ENCODE measurements at regions not wholly inside any gene's neighbourhood (a gene's known extent, or its start where the extent isn't known, plus 50 kb on each side); places are given as distances from the start of the nearest gene placed in this dataset.

DNA sequence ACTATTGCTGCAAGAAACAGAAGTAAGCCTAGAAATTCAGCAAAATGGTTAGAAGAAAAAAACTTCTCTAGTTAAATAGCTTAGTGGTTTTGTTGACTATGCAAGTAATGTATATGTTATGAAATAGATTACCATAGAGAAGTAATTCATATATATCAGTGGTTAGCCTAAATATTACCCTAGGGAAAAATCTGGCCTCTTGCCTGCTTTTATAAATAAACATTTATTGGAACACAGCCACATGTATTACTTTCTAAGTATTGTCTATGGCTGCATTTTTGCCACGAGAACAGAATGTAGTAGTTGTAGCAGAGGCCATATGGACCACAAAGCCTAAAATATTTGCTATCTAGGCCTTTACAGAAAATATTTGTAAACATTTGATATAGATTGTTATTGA lies 1471.7 kb upstream of the PRR20A start:
- no peak for DNase-seq (ENCODE audit: low read depth)

DNA sequence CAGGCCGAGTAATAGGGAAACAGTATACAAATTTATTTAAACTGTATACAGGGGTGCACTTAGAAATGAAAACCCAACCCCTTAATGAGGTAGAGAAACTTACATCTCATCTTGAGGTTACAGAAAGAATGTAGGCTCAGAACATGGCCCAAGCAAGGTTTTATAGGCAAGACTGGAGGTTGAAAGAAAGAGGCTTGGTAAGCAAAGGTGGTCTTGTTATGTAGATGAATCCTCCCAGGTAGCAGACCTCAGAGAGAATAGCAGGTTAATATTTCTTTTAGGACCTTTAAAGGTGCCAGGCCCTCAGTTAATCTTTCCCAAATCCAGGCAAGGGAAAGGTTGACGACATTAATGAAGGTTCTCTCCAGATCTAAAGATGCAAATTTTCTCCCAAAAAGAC lies 1466.8 kb upstream of the PRR20A start:
- no peak for DNase-seq (ENCODE audit: low read depth)

DNA sequence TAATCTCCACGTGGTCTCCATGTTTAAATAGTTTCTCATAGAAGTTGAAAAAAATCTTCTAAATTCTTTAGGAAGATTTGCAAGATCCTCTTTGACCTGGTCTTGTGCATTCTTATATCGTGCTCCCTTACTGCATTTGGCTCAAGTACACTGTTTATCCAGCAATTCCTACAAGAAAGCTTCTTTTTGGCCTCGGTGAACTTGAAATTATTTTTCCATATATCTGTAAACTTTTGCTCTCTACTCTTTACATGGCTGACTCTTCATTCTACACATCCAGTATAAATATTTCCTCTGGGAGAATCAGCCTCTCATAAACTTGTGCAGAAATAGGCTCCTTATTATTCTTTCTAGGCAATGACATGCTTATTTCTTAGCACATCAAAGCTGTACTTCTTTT lies 1457.9 kb upstream of the PRR20A start:
- DNase-seq (ENCODE audit: low read depth), result no peak

DNA sequence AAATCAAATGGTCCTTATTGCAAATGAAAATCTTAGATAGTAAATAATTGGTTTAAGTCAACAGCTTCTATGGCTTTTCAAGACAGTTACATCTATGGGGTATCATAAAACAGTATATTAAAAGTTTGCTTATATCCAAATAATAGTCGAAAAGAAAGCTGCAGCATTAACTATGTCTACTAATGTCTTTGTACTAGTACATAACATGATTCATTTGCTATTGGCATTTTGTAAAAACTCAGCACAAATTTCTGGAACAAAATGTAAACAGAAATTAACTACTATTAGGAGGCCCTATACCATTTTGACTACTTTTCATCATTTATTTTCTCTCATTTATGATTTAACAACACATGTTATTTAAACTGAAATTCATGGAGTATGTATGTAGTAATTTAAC lies 1435.2 kb upstream of the PRR20A start:
- no peak for DNase-seq (ENCODE audit: low read depth)

DNA sequence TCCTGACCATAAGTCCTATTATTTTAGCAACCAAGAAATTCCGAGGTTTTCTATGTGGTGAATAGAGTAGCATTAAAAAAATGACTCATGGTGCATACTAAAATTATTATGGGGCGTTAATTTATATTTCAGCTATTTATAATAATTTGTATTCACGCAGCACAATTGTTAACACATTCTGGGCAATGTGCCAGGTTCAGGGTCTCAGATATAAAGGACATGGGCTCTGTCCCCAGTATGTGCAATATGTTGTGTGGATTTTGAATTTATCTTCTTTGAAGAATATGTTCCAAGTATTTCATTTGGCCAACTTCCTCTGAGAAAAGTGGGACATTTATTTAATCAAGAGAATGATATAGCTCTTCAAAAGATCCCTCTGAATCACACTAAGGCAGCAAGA lies 1434.7 kb upstream of the PRR20A start:
- no peak for DNase-seq (ENCODE audit: low read depth)

DNA sequence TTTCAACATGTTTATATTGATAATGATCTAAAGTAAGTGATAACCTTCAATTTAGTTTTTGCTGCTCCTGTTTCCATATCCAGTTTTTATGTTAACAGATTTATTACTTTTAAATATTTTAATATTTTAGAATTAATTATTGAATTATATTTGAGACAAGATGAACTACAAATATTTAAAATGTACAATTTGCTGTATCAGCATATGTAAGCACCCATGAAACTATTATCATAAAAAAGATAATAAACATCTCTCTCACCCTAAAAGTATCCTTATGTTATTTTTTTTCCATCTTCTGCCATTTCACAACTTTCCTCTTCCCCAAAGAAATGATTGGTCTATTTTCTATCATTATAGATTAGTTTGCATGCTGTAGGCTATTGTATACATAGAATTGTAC lies 1426.6 kb upstream of the PRR20A start:
- no peak for DNase-seq (ENCODE audit: low read depth)

DNA sequence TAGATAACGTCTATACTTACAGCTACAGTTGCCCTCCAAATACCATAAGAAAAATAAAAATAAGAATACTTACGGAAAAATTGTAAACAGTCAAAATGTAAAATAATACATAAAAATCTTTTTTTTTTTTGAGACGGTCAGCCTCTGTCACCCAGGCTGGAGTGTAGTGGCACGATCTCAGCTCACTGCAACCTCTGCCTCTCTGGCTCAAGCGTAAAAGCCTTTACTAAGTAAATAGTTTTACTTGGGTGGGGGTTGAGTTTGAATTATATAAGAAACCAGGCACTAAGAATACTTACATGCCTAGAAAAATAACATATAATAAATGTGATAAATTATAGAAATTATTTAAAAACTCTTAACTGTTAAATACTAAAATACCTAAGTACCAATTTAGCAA lies 1413.0 kb upstream of the PRR20A start:
- no peak for DNase-seq (ENCODE audit: low read depth)

DNA sequence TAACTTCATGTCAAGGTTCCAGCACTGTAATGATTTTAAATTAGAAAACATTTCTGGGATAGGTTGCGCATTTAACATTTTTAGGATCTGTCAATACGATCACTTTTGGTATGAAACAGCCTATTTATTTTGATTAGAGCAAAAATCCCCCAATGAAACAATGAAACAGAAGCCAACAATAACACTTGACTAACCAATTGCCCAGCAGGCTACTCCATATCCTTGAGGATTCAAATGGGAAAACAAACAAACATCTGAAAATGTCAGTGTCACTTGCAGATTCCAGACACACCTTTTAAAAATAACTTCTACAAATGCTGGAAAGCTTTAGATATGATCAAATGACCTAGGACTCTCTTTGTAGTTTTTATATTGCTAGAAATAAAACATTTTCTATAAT lies 1412.5 kb upstream of the PRR20A start:
- no peak for DNase-seq (ENCODE audit: low read depth)

DNA sequence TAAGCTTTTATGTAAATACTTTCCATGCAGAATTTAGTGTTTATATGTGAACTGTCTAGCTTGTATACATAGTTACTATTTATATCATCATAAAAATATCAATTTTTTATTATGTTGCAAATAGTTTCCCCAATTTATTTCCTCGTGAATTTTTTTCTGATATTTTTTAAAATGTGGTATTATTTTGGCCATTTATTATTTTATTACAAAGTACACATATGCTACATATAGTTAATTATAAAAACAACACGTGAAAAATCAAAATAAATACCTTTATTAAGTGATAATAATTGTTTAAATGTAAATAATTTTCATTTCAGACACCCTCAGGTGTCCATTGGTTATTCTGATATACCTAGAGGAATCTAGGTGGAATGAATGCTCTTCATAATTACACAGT lies 1394.9 kb upstream of the PRR20A start:
- DNase-seq (ENCODE audit: low read depth), result no peak

DNA sequence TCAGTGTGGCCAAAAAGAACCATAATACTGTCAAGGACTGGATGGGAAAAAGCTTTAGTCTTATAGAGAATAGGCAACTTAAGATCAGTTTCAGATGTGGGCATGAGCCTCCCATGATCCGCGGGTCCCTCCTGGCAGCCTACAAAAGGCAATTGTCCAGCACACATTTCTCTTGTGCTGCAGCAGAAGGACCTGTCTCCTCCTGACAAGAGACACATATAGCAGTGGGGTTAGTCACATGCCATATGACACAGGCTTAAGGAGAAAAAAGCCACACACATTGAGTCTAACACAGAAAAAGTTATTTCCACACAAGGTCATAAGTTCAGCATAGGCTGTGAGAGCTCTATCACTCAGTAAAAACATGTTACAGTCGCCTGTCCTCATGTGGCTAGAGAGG lies 1378.7 kb upstream of the PRR20A start:
- DNase-seq (ENCODE audit: low read depth), result no peak

DNA sequence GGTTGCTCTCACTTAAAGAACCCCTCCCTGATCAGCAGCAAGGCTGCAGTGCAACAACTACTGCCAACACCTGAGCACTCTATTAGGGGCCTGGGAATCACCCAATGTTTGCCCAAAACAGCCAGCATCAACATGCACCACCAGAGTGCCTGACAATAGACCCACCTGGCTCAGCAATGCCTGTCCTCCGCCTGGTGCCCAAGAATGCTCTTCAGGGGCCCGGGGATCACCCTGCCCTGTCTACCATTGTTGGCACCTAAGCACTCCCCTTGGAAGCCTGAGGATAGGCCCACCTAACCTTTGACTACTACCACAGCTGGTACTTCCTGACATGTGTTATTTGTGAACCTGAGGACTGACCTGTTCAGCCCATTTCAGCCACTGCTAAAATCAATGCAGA lies 1363.1 kb upstream of the PRR20A start:
- DNase-seq (ENCODE audit: low read depth), result no peak

DNA sequence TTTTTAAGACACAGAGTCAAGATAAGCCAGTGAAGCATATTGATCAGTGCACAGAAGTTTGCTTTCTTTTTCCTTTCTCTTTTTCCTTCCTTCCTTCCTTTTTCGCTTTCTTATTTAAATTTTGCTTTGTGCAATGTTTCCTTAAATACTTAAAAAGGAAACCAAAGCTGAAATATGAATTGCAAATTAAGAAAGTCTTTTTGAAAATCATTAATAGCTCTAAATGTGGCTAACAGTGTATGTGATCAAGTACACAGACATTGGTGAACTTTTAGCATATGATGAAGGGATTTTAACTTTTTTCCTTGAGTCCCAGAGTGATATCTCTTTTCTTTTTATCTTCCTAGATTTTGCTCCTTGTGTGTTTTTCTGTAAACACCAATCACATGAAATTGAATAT lies 1356.9 kb upstream of the PRR20A start:
- DNase-seq (ENCODE audit: low read depth), result no peak

DNA sequence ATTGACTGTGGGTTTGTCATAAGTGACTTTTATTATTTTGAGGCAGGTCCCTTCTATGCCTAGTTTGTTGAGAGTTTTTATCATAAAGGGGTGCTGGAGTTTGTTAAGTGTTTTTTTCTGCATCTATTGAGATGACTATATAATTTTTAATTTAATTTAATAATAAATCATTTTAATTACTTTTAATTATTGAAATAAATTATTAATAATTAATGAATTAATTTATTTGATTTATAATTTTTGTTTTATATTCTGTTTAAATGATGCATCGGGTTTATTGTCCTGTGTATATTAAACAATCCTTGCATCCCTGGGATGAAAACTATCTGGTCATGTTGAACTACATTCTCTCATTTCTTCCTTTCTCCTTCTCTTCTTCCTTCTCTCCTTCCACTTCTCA lies 1352.2 kb upstream of the PRR20A start:
- DNase-seq (ENCODE audit: low read depth), result no peak

DNA sequence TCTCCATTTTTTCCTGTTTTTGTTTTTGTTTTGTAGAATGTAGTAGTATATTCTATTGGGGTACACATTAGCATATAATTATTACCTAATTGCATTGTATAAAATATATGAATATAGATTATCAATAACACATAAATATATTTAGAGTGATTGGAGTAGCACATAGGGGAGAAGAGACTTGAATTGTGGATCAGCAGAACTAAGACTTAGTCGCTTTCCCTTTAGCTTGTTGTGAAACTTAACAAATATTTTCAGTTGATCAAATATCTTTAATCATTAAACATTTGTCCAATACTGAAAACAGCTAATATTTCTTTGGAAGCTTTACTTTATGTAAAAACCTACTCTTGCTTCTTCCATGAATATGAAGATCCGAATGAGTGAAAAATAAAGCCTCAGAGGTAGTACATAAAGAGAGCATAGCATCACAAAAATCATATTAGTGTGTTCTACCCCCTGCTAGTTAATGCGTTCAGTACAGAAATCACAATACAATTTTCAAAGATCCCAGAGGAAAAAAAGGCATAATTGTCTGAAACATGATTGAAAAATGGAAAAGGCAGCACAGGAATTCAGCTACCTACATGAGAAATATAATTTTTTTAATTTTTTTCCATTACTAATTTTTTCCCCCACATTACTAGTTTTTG lies 1348.0 kb upstream of the PRR20A start:
- no peak for DNase-seq (ENCODE audit: low read depth)

DNA sequence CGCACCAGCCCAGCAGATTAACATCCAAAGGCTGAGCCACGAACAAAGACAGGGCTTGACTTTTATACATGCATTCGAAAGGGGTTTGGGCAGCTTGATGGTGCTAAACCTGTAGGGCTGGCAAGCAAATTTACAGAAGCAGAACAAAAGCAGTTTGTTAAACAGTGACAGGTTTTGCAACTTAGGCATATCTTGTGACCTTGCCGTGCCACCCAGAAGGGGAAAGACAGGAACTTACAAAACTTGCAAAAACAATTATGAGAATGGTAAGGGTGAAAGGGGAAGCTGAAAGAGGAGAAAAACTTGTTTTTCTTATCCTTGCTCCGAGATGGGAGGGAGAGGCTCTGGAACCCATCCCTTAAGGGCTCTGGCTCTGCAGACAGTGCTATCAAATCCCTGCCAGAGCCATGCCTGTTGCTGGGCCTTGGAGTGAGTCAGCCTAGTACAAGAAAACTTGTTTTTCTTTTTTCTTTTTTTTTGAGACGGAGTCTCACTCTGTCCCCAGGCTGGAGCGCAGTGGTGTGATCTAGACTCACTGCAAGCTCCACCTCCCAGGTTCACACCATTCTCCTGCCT lies 1325.2 kb upstream of the PRR20A start:
- no peak for DNase-seq (ENCODE audit: low read depth)

DNA sequence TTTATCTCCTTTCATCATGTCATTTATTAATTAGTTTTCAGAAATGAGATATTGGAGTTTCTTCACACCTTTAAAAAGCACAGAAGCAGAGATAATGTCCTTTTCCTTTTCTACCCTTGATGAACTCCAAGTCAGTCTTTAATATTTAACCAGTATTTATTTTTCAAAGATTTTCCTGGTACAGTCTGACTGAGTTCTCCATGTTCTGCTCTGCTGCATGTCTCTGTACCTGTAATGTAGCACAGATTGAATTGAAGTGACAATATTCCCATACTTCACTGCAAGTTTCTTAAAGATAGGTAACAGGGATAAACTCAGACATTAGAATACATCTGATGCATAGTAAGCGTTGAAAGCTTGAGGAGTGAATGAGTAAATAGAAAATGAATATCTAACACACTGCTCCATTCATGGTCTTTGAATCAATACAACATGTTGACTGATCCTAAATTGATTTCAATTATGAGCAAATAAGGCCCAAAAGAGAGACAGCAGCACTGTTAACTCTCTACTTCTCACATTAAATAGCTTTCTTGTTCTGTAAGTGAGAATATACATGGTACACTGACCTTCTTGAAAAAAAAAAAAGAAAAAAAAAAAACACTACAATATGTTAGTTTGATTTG lies 1323.6 kb upstream of the PRR20A start:
- no peak for DNase-seq (ENCODE audit: low read depth)

DNA sequence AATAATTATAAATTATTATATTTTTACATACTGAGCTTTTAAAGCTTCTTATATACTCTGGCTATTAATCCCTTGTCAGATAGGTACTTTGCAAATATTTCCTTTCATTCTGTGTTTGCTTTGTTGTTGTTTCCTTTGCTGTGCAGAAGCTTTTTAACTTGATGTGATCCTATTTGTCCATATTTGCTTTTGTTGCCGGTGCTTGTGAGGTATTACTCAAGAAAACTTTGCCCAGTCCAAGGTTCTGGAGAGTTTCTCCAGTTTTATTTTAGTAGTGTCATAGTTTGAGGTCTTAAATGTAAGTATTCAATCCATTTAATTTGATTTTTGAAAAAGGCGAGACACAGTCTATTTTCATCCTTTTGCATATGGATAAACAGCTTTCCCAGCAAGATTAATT lies 1319.9 kb upstream of the PRR20A start:
- DNase-seq (ENCODE audit: low read depth), result no peak

DNA sequence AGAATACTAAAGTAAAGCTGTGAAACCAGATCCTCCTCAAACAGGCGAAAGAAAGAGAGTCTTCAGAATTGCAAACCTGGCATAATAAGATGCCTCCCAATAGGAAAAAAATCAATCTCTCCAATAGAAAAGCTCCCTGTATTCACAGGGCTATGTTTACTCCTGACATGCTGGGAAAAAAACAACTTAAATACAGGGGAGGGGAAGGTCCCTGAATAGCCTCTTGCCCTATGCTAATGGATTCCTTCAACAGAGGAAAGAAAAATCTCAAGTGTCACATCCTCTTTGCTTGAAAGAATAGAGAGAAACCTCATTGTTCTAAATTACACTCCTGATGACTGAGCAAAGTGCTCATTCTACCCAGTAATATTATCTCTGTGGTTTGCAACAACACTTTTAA lies 1271.1 kb upstream of the PRR20A start:
- DNase-seq (ENCODE audit: low read depth), result no peak

DNA sequence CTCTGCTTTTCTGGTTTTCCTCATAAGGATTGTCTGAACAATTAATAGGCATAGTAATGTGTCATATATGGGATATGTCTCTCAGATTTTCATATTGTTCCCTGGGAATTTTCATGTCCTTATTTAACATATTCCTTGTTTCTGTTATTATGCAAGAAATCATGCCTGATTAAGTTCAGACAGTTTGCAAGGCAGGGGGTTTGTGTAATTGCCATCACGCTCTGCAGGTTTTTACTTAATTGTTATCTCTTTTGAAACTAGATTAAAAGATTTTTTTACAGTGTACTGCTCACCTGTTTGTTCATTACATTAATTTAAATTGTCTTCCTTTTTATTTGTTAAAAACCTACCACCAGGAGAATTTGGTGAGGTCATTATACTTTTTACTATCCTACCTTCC lies 1253.2 kb upstream of the PRR20A start:
- DNase-seq (ENCODE audit: low read depth), result no peak

DNA sequence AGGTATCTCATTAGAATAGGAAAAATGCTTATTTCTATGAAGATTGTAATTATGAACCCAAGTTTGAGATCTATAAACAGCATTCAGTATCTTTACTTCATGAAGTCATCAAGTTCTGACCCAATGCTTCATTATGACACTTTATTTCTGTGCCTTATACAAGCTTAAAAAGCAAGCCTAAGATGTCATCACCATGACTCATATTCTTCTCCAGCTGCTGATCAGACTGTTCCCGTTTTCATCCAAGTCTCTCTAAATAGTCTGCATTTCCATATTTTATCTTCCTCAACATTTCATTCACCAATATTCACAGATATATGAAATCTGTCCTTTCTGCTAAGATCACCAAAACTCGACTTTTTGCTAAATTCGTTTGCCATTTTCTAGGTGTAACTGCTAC lies 1247.2 kb upstream of the PRR20A start:
- DNase-seq (ENCODE audit: low read depth), result no peak

DNA sequence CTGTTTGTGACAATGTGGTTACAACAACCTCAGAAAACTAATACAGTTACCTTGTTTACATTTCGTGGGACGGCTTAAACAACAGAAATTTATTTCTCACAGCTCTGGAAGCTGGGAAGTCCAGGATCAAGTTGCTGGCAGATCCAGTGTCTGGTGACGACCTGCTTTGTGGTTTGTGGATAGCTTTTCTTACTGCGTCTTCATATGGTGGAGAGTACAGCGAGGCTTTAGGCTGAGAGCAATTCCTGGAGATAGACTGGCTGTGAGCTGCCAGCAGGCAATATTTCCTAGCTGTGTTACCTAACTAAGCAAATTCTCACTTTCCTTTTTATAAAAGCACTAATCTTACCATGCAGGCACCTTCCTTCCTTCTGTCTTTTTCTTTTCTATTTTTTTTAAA lies 1203.5 kb upstream of the PRR20A start:
- DNase-seq (ENCODE audit: low read depth), result no peak

DNA sequence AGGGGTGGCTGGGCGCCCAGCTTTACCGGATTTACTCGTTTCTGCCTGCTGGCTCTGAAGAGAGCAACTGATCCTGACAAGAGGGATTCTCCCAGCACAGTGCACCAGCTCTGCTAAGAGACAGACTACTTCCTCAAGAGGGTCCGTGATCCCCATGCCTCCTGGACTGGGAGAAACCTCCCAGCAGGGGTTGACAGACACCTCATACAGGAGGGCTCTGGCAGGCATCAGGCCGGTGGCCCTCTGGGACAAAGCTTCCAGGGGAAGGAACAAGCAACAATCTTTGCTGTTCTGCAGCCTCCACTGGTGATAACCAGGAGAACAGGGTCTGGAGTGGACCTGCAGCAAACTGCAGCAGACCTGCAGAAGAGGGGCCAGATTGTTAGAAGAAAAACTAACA lies 1192.5 kb upstream of the PRR20A start:
- no peak for DNase-seq (ENCODE audit: low read depth)

DNA sequence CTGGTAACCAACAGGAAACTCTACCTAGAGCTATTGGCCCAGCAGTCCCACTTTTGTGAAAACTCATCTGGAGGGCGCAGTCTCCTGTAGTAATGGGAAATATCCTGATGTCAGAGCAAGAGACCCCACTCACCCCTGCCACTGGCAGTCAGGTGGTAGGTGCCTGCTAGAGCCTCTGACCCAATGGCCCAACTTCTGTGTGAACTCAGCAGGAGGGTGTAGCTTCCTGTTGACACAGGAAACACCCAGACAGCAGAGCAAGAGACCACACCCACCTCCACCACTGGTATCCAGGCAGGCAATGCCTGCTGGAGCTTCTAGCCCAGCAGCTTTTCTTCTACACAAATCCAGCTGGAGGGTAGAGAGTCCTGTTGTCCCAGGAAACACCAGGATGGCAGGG lies 1176.8 kb upstream of the PRR20A start:
- no peak for DNase-seq (ENCODE audit: low read depth)

DNA sequence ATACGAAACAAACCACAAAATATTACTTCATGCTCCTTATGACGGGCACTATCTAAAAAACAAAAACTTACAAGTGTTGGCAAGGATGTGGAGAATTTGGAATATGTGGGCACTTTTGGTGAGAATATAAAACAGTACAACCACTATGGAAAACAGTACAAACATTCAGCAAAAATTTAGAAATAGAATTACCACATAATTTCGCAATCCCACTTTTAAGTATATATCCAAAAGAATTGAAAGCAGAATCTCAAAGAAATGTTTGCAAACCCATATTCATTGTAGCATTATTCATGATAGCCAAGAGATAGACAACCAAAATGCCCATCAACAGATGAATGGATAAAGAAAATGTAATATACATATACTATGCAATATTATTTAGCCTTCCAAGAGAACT lies 1173.7 kb upstream of the PRR20A start:
- no peak for DNase-seq (ENCODE audit: low read depth)

Measured in CMK (cell line).